NK-92 (cell line): ENCODE measurements at regions not wholly inside any gene's neighbourhood (a gene's known extent, or its start where the extent isn't known, plus 50 kb on each side); places are given as distances from the start of the nearest gene placed in this dataset.
"Not testable (repeated sequence)": the region's sequence is repeated elsewhere in the genome, so short reads cannot be mapped to it uniquely, and the experiment has no call there.

Experiments used
- DNase-seq: peaks from one replicate; lab custom pipeline; 2025; ENCODE audit not compliant: unreplicated experiment; lab: John Stamatoyannopoulos, UW

- DNase-seq: no peak
These were observed 303.1 kb downstream of the RPLP1 start for GRCh38 chr15:69755551-69756310.

DNA sequence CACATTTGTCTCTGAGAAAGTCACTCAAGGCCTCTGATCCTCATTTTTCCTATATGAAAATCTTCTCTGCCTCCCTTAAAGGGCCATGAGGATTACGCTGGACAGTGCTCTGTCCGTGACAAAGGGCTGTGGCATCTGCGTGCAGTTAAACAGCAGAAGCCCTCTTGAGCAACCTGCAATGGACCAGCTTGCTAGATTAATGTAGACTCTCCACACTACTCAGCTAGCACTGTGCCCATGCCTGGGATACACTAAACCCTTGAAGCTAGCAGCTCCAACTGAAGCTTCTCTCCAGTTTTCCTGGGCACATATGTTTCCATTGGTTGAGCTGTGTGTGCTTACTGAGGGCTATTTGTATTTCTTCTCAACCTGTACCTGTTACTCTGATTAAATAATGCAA, 303.8 kb downstream of the RPLP1 start:
- DNase-seq: no peak

DNA sequence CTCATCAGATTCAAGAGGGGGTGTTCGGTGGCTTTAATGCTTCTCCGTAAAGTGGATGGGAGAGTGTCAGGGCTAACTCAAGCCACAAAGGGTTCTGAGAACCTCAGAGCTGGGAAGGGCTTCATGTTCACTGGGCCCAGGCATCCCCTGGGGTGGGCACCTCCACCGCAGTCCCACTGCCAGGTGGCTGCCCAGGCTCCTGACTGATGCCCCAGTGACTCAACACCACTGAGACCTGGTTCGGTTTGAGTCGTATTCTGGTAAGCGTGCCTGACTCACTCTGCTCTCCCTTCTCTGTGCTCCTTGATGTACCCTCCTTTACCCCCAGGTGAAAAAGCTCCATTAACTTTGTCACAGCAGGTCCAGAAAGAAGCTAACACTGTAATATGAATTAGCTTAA, 304.6 kb downstream of the RPLP1 start:
- DNase-seq: no peak

- no peak for DNase-seq
These were observed 305.7 kb downstream of the RPLP1 start for GRCh38 chr15:69758291-69758771.

GRCh38 chr15:69758810-69759790, 306.5 kb downstream of the RPLP1 start:
- peak; percentile 44 for DNase-seq

DNA sequence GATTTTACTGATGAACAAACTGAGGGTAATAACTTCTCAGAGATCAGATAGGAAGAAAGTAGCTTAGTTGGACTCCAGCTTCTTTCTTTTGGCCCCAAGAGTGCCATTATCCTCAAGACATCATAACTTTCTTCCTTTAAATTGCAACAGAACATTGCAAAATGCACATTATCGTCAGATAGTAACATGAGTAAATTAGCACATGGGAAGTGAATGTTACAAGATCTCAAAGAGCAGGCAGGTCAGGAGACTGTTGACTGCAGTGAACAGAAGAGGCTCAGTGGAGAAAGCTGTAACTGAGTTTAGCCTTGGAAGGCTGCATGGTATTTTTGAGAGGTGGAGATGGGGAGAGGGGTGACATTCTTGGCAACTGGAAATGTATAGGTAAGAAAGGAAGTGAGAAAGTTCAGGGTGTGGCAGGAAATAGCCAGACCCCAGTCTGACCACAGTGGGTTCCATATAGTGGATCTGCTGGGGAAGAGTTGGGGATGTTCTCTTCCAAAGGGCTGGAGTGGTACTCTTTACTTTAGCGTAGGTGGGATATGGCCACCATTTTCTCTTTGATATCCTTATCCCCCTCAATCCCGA, 307.7 kb downstream of the RPLP1 start:
- no peak for DNase-seq

DNA sequence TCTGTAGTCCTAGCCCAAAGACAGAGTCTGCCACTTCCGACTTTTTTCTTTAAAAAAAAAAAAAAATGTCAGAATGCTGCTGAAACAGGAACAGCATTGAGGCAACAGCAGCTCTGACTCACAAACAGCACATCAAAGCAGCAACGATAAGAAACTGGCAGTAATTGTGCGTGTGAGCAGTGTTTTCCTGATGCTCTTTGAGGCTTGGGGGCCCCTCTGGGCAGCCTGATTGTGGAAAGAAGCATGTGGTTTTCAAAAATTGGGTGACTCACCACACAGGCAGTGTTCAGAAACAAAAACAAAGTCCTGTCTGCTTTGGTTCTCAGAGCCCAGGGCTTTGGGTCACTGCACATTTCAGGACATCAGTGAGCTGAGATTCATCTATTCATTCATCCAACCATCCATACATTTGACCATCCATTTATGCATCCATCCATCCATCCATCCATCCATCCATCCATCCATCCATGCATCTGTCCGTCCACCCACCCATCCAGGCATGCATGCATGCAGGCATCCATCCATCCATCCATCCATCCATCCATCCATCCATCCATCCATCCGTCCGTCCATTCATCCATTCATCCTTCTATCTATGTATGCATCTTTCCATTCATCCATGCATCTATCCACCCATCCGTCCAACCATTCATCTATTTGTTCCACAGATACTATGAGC, 308.4 kb downstream of the RPLP1 start:
- DNase-seq: peak; percentile 19

GRCh38 chr15:69762373-69763148, 309.9 kb downstream of the RPLP1 start:
- DNase-seq: no peak

- no peak for DNase-seq
These were observed 311.2 kb downstream of the RPLP1 start for GRCh38 chr15:69763831-69764230.

- DNase-seq: no peak
These were observed 313.5 kb downstream of the RPLP1 start for GRCh38 chr15:69766156-69766555.

GRCh38 chr15:69767191-69767590, 314.6 kb downstream of the RPLP1 start:
- no peak for DNase-seq

DNA sequence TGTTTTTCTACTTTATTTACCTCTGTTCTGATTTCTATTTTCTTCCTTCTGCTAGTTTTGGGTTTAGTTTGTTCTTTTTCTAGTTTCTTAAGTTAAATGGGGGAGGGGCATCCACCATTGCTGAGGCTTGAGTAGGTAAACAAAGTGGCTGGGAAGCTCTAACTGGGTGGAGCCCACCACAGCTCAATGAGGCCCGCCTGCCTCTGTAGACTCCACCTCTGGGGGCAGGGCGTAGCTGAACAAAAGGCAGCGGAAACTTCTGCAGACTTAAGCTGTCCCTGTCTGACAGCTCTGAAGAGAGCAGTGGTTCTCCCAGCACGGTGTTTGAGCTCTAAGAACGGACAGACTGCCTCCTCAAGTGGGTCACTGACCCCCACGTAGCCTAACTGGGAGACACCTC, 316.7 kb downstream of the RPLP1 start:
- not testable (repeated sequence) for DNase-seq

DNA sequence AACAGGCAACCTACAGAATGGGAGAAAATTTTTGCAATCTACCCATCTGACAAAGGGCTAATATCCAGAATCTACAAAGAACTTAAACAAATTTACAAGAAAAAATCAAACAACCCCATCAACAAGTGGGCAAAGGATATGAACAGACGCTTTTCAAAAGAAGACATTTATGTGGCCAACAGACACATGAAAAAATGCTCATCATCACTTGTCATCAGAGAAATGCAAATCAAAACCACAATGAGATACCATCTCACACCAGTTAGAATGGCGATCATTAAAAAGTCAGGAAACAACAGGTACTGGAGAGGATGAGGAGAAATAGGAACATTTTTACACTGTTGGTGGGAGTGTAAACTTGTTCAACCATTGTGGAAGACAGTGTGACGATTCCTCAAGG, 321.6 kb downstream of the RPLP1 start:
- not testable (repeated sequence) for DNase-seq

DNA sequence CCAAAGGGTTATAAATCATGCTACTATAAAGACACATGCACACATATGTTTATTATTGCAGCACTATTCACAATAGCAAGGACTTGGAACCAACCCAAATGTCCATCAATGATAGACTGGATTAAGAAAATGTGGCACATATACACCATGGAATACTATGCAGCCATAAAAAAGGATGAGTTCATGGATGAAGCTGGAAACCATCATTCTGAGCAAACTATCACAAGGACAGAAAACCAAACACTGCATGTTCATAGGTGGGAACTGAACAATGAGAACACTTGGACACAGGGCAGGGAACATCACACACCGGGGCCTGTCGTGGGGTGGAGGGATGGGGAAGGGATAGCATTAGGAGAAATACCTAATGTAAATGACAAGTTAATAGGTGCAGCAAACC, 322.1 kb downstream of the RPLP1 start:
- DNase-seq: not testable (repeated sequence)

DNA sequence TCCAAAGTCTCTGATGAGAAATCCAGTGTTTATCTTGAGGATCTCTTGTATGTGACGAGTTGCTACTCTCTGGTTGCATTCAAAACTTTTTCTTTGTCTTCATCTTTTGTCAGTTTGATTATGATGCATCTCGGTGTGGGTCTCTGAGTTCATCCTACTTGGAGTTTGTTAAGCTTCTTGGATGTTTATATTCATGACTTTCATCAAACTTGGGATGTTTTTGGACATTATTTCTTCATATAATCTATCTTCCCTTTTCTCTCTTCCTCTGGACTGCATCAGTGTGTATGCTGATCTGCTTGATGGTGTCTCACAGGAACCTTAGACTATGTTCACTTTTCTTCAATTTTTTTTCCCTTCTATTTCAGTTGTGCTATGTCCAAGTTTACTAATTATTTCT, 320.4 kb downstream of the TLE3 start:
- no peak for DNase-seq

DNA sequence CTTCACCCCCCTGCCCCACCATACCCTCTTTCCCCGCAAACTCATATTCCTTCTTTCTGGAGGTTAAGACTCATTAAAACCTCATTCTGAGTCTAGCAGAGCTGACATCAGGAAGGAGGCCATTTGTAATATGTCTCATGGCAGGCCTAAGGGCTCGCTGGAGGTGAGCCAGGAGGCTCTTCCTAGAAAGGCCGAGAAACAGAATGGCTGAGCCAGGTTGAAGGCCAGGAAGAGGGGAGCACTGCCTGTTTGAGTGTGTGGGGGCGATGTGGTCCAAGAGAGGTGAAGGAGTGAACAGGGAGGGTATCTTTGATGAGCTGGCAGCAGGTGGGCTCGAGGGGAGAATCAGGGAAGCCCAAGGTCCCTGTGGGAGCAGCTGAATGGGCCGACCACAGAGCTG, 317.3 kb downstream of the TLE3 start:
- no peak for DNase-seq

DNA sequence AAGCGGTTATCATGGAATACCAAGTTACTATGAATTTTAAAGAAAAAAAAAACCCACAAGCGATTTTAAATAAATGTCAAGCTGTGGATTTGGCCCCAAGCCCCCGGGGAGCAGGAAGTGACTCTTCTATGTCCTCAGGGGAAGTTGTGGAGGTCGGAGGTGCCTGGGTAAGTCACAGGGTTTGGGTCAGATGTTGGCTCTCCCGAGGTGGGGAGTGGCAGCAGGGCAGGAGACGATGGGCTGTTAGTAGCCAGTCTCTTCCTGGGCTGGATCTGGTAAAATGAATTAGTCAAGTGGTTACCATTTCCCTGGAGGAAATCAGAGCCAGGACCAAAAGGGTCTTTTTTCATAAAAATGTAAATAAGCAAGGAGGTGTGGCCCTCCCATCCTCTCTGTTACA, 316.7 kb downstream of the TLE3 start:
- no peak for DNase-seq

DNA sequence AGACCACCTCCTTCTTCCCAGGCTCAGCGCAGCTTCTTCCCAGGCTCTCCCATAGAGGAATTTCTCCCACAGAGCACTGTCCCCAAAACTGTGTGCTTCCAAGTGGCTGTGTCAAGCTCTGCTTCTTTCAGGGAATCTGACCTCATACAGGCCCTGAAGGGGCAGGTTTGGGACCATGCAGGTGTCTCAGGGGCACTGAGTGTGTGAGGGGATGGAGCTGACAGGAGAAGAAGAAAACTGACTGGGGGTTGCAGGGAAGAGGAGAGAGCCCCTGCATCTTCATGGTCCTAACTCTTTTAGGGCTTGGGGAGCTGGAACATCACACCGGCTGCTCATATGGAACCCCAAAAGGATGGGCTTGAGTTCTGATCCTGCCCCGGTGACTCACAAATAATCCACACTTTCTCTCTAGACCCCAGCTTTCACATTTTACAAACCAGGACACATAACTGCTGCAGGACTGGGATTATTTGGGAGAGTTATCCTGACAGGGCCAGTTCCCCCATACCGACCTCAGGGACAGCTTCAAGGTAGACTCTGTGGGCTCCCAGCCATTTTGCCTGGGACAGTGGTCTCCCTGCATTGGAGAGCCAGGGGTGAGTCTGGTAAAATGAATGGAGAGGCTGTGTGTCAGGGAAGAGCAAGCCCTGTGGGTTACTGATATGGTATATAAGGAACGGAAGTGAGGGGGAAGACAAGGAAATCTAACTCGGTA, 316.1 kb downstream of the TLE3 start:
- DNase-seq: no peak

DNA sequence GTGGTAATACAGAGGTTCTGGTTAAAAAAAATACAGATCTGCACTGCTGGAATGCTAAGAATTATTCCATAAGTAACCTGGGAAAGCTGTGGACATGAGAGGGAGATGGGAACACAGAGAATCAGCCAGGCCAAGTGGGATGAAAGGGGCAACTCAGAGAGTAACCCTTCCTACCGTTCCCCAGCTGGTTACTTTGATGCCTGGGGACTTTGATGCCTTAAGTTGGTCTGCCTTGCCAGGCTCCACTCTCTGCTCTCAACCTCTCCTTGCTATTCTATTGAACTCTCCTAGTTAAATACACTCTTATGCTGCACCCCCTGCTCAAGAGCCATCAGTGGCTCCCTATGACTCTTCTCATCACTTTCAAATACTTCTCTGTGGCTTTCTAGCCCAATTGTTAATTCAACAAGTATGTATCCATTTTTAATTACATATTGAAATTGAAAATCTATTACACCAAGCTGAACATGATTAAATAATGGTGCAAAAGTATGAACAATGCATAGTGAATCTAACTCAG, 315.5 kb downstream of the TLE3 start:
- DNase-seq: no peak
